ENCODE measurements at regions not wholly inside any gene's neighbourhood (a gene's known extent, or its start where the extent isn't known, plus 50 kb on each side); places are given as distances from the start of the nearest gene placed in this dataset.

GRCh38 chrX:81414630-81415029 lies 212.7 kb downstream of the SH3BGRL start:
- TF ChIP-seq EZH2phosphoT487 (IDR thresholded peaks at IDR 0.05; ENCODE audit: borderline replicate concordance, low read depth, low read length): no peak
- peak; percentile 42; the same call in 1 of the 2 replicates for TF ChIP-seq CTCF (conservative IDR thresholded peaks at IDR 0.05; ENCODE audit: low read length)
- Histone ChIP-seq H3K9me2 (ENCODE audit: insufficient read depth, low read length) (no peaks in the 10 kb centered on the region), H3K4me2 (ENCODE audit: low read length) (no peak overlapping the region), H2AFZ (ENCODE audit: low read length) (no peak overlapping the region), H3K36me3 (ENCODE audit: insufficient read depth, low read length) (no peaks in the 10 kb centered on the region), H3K9me3 (ENCODE audit: low read length) (no peaks in the 10 kb centered on the region), H3K4me3 (ENCODE audit: low read depth, low read length, poor library complexity, severe bottlenecking) (no peak overlapping the region), H3K79me2 (ENCODE audit: insufficient read depth, low read depth, low read length) (no peaks in the 10 kb centered on the region), H4K20me1 (ENCODE audit: insufficient read depth, low read length) (no peaks in the 10 kb centered on the region), H3K27ac (ENCODE audit: low read depth, low read length, poor library complexity, severe bottlenecking) (no peak overlapping the region), H3K4me1 (ENCODE audit: insufficient read depth, low read length, poor library complexity, severe bottlenecking) (no peaks in the 10 kb centered on the region)
- ChIA-PET CTCF (ENCODE audit: unreplicated experiment) (no interaction called here), POLR2A (no interaction called here)
- DNase-seq (ENCODE audit: low spot score): no peak
- intact Hi-C loops (cut with micrococcal nuclease; ENCODE audit: unreplicated experiment): no loop called here
- BruUV-seq (replicated peaks): no TSS peak
